NCI-H226 (cell line): ENCODE measurements at regions not wholly inside any gene's neighbourhood (a gene's known extent, or its start where the extent isn't known, plus 50 kb on each side); places are given as distances from the start of the nearest gene placed in this dataset.
A peak's percentile ranks its signal among the peaks of the same experiment; 100 is the strongest.
"Not testable (repeated sequence)": the region's sequence is repeated elsewhere in the genome, so short reads cannot be mapped to it uniquely, and the experiment has no call there.

ENCODE experiments used
- DNase-seq: peaks from one replicate; pipeline ENCODE4 v3.0.0-alpha.2; 2015

- DNase-seq, result no peak
Measured at GRCh38 chr5:38645508-38645907, 89.1 kb upstream of the LIFR start.

GRCh38 chr5:38648703-38649291, 92.4 kb upstream of the LIFR start:
- DNase-seq, result no peak

- no peak for DNase-seq
Measured at GRCh38 chr5:38650540-38650939, 94.1 kb upstream of the LIFR start.

- DNase-seq, result no peak
Measured at GRCh38 chr5:38650946-38651345, 94.5 kb upstream of the LIFR start.

- DNase-seq, result no peak
Measured at GRCh38 chr5:38651806-38652205, 95.4 kb upstream of the LIFR start.

- no peak for DNase-seq
Measured at GRCh38 chr5:38653389-38653788, 96.9 kb upstream of the LIFR start.

- no peak for DNase-seq
Measured at GRCh38 chr5:38655691-38656090, 99.2 kb upstream of the LIFR start.

- no peak for DNase-seq
Measured at GRCh38 chr5:38656568-38656967, 100.1 kb upstream of the LIFR start.

- no peak for DNase-seq
Measured at GRCh38 chr5:38657020-38657419, 100.6 kb upstream of the LIFR start.

- DNase-seq, result peak; percentile 96
Measured at GRCh38 chr5:38660194-38660668, 103.8 kb upstream of the LIFR start.

GRCh38 chr5:38662090-38662489, 105.6 kb upstream of the LIFR start:
- no peak for DNase-seq

GRCh38 chr5:38663249-38663648, 106.8 kb upstream of the LIFR start:
- no peak for DNase-seq

GRCh38 chr5:38666668-38667498, 110.4 kb upstream of the LIFR start:
- DNase-seq, result no peak

- no peak for DNase-seq
Measured at GRCh38 chr5:38667499-38667776, 111.0 kb upstream of the LIFR start.

- no peak for DNase-seq
Measured at GRCh38 chr5:38669361-38669880, 113.0 kb upstream of the LIFR start.

- no peak for DNase-seq
Measured at GRCh38 chr5:38670066-38670465, 113.6 kb upstream of the LIFR start.

GRCh38 chr5:38670878-38671277, 114.4 kb upstream of the LIFR start:
- DNase-seq, result peak; percentile 72

- DNase-seq, result peak; percentile 83
Measured at GRCh38 chr5:38672059-38672788, 115.8 kb upstream of the LIFR start.

GRCh38 chr5:38673671-38674071, 117.2 kb upstream of the LIFR start:
- no peak for DNase-seq

- no peak for DNase-seq
Measured at GRCh38 chr5:38675443-38675842, 119.0 kb upstream of the LIFR start.

- DNase-seq, result no peak
Measured at GRCh38 chr5:38677636-38678035, 121.2 kb upstream of the LIFR start.

- DNase-seq, result no peak
Measured at GRCh38 chr5:38678076-38678475, 121.6 kb upstream of the LIFR start.

- DNase-seq, result not testable (repeated sequence)
Measured at GRCh38 chr5:38678697-38679096, 122.3 kb upstream of the LIFR start.
